ENCODE measurements at regions not wholly inside any gene's neighbourhood (a gene's known extent, or its start where the extent isn't known, plus 50 kb on each side); places are given as distances from the start of the nearest gene placed in this dataset.

GRCh38 chr11:93080146-93080759 is 110.8 kb downstream of the MTNR1B start:
- peak in 1 of 2 experiments; percentile 20 for DNase-seq

- DNase-seq, result no peak
Observed at GRCh38 chr11:93081694-93082093, 112.2 kb downstream of the MTNR1B start.

GRCh38 chr11:93082900-93083299 is 113.4 kb downstream of the MTNR1B start:
- no peak for DNase-seq

GRCh38 chr11:93084727-93085505 is 112.9 kb downstream of the SLC36A4 start:
- DNase-seq, result no peak

- peak; percentile 79 to 83 for DNase-seq
Observed at GRCh38 chr11:93089474-93090102, 108.2 kb downstream of the SLC36A4 start.
